ENCODE measurements at regions not wholly inside any gene's neighbourhood (a gene's known extent, or its start where the extent isn't known, plus 50 kb on each side); places are given as distances from the start of the nearest gene placed in this dataset.
"Not testable (repeated sequence)": the region's sequence is repeated elsewhere in the genome, so short reads cannot be mapped to it uniquely, and the experiment has no call there.

- peaks cover 11% of the 10 kb centered on the region for H3K4me1 ChIP-seq (ENCODE audit: insufficient read depth, low read length)
- not testable (repeated sequence) for H3K27me3 ChIP-seq (ENCODE audit: insufficient read depth, low read length); H3K4me3 ChIP-seq (ENCODE audit: low read length); H3K9me3 ChIP-seq (ENCODE audit: low read length); H2AFZ ChIP-seq (ENCODE audit: low read depth, low read length); H3K36me3 ChIP-seq (ENCODE audit: insufficient read depth, low read length)
Observed at GRCh38 chr4:134621715-134622114, 420.1 kb upstream of the PABPC4L start.

DNA sequence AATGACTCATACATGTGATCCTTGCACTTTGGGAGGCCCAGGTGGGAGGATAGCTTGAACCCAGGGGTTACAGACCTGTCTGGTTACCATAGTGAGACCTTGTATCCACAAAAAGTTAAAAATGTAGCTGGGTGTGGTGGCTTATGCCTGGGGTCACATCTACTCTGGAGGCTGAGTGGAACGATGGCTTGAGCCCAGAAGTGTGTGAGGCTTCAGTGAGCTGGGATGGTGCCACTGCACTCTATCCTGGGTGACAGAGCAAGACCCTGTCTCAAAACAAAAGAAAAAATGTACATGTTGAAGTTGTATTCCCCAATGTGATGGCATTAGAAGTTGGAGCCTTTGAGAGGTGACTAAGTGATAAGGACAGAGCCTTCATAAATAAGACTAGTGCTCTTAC, 409.4 kb upstream of the PABPC4L start:
- Histone ChIP-seq H3K4me1 (ENCODE audit: insufficient read depth, low read length) (no peaks in the 10 kb centered on the region), H3K36me3 (ENCODE audit: insufficient read depth, low read length) (no peaks in the 10 kb centered on the region), H2AFZ (ENCODE audit: low read depth, low read length) (no peak overlapping the region), H3K4me3 (ENCODE audit: low read length) (no peak overlapping the region), H3K9me3 (ENCODE audit: low read length) (peaks cover 2% of the 10 kb centered on the region), H3K27me3 (ENCODE audit: insufficient read depth, low read length) (no peaks in the 10 kb centered on the region)

GRCh38 chr4:134610172-134610571, 408.6 kb upstream of the PABPC4L start:
- no peaks in the 10 kb centered on the region for H3K27me3 ChIP-seq (ENCODE audit: insufficient read depth, low read length)
- H3K4me3 ChIP-seq (ENCODE audit: low read length) = no peak overlapping the region
- H3K9me3 ChIP-seq (ENCODE audit: low read length) = peaks cover 2% of the 10 kb centered on the region
- no peaks in the 10 kb centered on the region for H3K4me1 ChIP-seq (ENCODE audit: insufficient read depth, low read length)
- no peak overlapping the region for H2AFZ ChIP-seq (ENCODE audit: low read depth, low read length)
- no peaks in the 10 kb centered on the region for H3K36me3 ChIP-seq (ENCODE audit: insufficient read depth, low read length)

DNA sequence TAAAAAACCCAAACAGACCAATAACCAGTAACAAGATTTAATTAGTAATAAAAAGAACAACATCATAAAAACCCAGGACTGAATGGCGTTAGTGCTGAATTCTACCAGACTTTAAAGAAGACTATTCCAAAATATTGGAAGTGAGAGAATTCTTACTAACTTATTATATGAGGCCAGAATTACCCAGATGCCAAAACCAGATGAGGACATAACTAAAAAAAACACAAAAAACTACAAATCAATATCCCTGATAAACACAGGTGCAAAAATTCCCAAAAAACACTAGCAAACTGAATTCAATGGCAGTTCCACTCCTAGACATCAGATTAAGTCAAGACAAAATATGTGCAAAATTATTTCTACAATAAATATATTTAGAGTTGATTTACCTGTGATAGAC, 400.1 kb upstream of the PABPC4L start:
- Histone ChIP-seq H3K27me3 (ENCODE audit: insufficient read depth, low read length) (no peaks in the 10 kb centered on the region), H3K4me3 (ENCODE audit: low read length) (no peak overlapping the region), H3K9me3 (ENCODE audit: low read length) (no peaks in the 10 kb centered on the region), H2AFZ (ENCODE audit: low read depth, low read length) (no peak overlapping the region), H3K36me3 (ENCODE audit: insufficient read depth, low read length) (no peaks in the 10 kb centered on the region), H3K4me1 (ENCODE audit: insufficient read depth, low read length) (no peaks in the 10 kb centered on the region)

DNA sequence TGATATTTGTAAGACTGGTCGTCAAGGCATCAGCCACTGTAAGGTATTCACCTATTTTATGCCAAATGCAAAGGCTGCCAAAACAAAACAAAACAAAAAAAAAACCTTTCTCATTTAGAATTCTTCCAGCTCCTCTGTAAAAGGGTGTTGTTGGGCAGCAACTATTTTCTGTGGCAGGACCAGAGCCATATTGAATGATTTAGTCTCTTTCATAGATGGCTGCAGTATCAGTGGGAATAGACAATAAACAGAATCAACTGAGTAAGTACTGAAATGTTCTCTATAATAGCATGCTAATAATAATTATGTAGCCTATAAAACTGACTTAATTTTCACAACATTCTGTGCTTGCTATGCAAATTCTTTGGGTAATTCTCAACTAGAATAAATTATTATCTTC, 389.7 kb upstream of the PABPC4L start:
- no peaks in the 10 kb centered on the region for H3K27me3 ChIP-seq (ENCODE audit: insufficient read depth, low read length)
- H3K9me3 ChIP-seq (ENCODE audit: low read length) = no peaks in the 10 kb centered on the region
- no peaks in the 10 kb centered on the region for H3K36me3 ChIP-seq (ENCODE audit: insufficient read depth, low read length)
- no peak overlapping the region for H2AFZ ChIP-seq (ENCODE audit: low read depth, low read length)
- no peak overlapping the region for H3K4me3 ChIP-seq (ENCODE audit: low read length)
- no peaks in the 10 kb centered on the region for H3K4me1 ChIP-seq (ENCODE audit: insufficient read depth, low read length)

DNA sequence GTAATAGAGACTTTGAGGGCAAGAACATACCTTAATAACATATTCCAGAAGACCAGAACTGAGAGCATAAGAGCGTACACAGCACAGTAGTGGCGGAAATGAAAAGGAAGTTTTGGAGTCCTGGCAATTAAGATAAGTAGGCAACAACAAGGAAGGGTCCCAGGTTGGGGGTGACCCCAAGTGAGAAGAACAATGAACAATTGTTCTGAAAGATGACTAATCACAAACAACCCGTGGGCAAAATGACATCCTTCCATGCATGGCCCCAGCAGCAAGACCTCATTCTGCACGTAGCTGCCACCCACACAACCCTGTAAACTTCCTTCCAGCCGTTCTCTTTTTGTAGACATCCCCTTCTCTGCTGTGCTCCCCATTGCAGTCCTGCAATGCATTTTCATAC, 384.4 kb upstream of the PABPC4L start:
- Histone ChIP-seq H2AFZ (ENCODE audit: low read depth, low read length) (no peak overlapping the region), H3K4me1 (ENCODE audit: insufficient read depth, low read length) (no peaks in the 10 kb centered on the region), H3K9me3 (ENCODE audit: low read length) (no peaks in the 10 kb centered on the region), H3K36me3 (ENCODE audit: insufficient read depth, low read length) (no peaks in the 10 kb centered on the region), H3K4me3 (ENCODE audit: low read length) (no peak overlapping the region), H3K27me3 (ENCODE audit: insufficient read depth, low read length) (no peaks in the 10 kb centered on the region)

DNA sequence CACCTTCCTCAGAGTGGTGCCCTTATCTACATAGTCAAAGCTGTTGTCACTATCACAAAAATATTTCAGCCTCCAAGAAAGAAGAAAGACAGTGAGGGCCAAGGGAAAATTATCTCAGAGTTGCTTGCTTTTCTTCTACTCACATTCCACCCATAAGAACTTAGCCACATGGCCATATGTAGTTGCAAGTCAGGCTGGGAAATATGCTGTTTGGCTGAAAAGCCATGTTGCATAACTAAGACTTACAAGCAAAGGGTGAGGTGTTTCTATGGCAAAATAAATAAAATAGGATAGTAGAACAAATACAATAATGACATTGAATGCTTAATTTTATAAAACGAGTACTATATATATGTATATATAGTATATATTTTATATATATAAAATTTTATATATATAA, 365.9 kb upstream of the PABPC4L start:
- Histone ChIP-seq H3K4me1 (ENCODE audit: insufficient read depth, low read length) (no peaks in the 10 kb centered on the region), H3K36me3 (ENCODE audit: insufficient read depth, low read length) (no peaks in the 10 kb centered on the region), H3K9me3 (ENCODE audit: low read length) (no peaks in the 10 kb centered on the region), H2AFZ (ENCODE audit: low read depth, low read length) (no peak overlapping the region), H3K27me3 (ENCODE audit: insufficient read depth, low read length) (no peaks in the 10 kb centered on the region), H3K4me3 (ENCODE audit: low read length) (no peak overlapping the region)

DNA sequence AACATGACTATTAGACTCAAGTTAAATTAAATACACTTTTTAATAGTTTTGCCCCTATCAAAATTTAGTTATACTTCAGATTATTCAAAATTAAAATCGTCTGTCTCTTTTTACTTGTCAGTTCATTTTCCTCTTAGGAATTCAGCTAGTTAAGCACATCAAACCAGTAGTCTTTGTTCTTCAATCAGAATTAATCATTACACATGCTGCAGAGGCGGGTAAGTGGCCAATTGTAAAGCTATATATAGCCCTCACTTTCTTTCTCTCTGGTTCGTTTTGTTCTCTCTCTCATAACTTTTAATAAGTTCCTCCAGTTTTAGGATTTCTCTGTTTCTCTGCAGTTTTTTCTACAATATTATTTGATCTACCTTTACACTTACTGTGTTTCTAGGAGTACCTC, 359.1 kb upstream of the PABPC4L start:
- Histone ChIP-seq H3K9me3 (ENCODE audit: low read length) (no peaks in the 10 kb centered on the region), H3K27me3 (ENCODE audit: insufficient read depth, low read length) (no peaks in the 10 kb centered on the region), H3K4me3 (ENCODE audit: low read length) (no peak overlapping the region), H3K4me1 (ENCODE audit: insufficient read depth, low read length) (no peaks in the 10 kb centered on the region), H2AFZ (ENCODE audit: low read depth, low read length) (no peak overlapping the region), H3K36me3 (ENCODE audit: insufficient read depth, low read length) (no peaks in the 10 kb centered on the region)

- Histone ChIP-seq H3K27me3 (ENCODE audit: insufficient read depth, low read length) (no peaks in the 10 kb centered on the region), H3K4me1 (ENCODE audit: insufficient read depth, low read length) (no peaks in the 10 kb centered on the region), H2AFZ (ENCODE audit: low read depth, low read length) (no peak overlapping the region), H3K4me3 (ENCODE audit: low read length) (no peak overlapping the region), H3K9me3 (ENCODE audit: low read length) (no peaks in the 10 kb centered on the region), H3K36me3 (ENCODE audit: insufficient read depth, low read length) (no peaks in the 10 kb centered on the region)
Observed at GRCh38 chr4:134552063-134552462, 350.5 kb upstream of the PABPC4L start.

DNA sequence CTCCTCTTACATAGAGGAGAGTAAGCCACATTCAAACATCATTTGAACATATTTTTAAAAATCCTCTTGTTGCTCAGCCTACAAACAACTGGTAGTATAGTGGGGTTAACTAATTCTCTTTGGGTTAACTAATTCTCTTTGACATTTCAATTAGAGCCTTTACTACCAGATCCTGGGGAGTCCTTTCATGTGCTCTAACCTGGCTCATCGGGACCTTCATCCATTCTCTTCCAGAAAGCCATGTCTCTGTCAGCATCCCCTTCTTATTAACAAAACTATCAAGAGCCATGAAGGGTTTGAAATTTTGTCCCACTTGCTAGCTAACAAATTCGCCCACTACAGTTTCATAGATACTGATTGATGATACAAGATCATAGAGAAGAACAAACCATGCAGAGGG, 349.8 kb upstream of the PABPC4L start:
- Histone ChIP-seq H3K4me3 (ENCODE audit: low read length) (no peak overlapping the region), H3K27me3 (ENCODE audit: insufficient read depth, low read length) (no peaks in the 10 kb centered on the region), H3K4me1 (ENCODE audit: insufficient read depth, low read length) (no peaks in the 10 kb centered on the region), H3K36me3 (ENCODE audit: insufficient read depth, low read length) (no peaks in the 10 kb centered on the region), H3K9me3 (ENCODE audit: low read length) (no peaks in the 10 kb centered on the region), H2AFZ (ENCODE audit: low read depth, low read length) (no peak overlapping the region)

DNA sequence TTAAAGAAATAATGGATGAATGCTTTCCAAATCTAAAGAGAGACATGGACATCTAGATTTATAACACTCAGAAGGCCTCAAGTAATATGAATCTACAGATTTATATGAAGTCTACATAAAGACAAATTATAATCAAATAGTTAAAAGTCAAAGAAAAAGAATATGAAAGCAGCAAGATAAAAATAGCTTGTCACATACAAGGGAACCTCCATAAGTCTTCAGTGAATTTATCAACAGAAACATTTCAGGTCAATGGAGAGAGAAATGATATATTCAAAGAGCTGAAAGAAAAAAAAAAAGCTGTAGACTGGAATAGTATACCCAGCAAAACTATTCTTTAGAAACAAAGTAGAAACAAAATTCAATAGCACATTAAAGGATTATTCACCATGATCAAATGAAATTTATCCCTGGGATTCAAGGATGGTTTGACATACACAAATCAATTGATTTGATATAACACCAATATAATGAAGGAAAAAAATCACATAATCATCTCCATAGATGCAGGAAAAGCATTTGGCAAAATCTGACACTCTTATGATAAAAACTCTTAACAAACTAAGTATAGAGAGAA, 346.6 kb upstream of the PABPC4L start:
- H3K27me3 ChIP-seq (ENCODE audit: insufficient read depth, low read length) = no peaks in the 10 kb centered on the region
- H3K4me3 ChIP-seq (ENCODE audit: low read length) = no peak overlapping the region
- H3K9me3 ChIP-seq (ENCODE audit: low read length) = no peaks in the 10 kb centered on the region
- H3K4me1 ChIP-seq (ENCODE audit: insufficient read depth, low read length) = no peaks in the 10 kb centered on the region
- H3K36me3 ChIP-seq (ENCODE audit: insufficient read depth, low read length) = no peaks in the 10 kb centered on the region
- no peak overlapping the region for H2AFZ ChIP-seq (ENCODE audit: low read depth, low read length)

- no peaks in the 10 kb centered on the region for H3K27me3 ChIP-seq (ENCODE audit: insufficient read depth, low read length)
- no peaks in the 10 kb centered on the region for H3K9me3 ChIP-seq (ENCODE audit: low read length)
- no peak overlapping the region for H3K4me3 ChIP-seq (ENCODE audit: low read length)
- no peaks in the 10 kb centered on the region for H3K4me1 ChIP-seq (ENCODE audit: insufficient read depth, low read length)
- H2AFZ ChIP-seq (ENCODE audit: low read depth, low read length) = no peak overlapping the region
- no peaks in the 10 kb centered on the region for H3K36me3 ChIP-seq (ENCODE audit: insufficient read depth, low read length)
Observed at GRCh38 chr4:134546279-134546678, 344.7 kb upstream of the PABPC4L start.

DNA sequence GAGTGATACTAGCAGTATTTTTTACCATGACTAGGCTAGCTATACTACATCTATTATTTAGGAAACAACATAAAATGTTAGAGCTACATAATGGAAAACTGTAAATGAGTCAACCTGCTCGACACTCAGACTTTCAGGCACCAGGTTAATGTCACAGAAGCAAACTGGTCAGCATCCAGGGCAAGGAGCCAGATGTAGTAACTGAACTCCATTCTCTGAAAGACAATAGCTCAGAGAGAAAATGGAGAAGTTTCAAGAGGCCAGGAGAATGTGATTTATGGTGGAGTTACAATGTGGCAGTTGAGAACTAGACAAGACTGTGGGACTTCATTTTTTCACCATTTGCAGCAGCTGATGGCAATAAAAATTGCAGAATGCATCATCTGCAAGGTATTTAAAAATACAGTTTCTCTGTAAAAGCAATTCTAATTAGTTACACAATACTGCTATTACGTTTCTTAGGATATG, 342.7 kb upstream of the PABPC4L start:
- Histone ChIP-seq H3K36me3 (ENCODE audit: insufficient read depth, low read length) (no peaks in the 10 kb centered on the region), H2AFZ (ENCODE audit: low read depth, low read length) (no peak overlapping the region), H3K4me3 (ENCODE audit: low read length) (no peak overlapping the region), H3K9me3 (ENCODE audit: low read length) (no peaks in the 10 kb centered on the region), H3K27me3 (ENCODE audit: insufficient read depth, low read length) (no peaks in the 10 kb centered on the region), H3K4me1 (ENCODE audit: insufficient read depth, low read length) (no peaks in the 10 kb centered on the region)

DNA sequence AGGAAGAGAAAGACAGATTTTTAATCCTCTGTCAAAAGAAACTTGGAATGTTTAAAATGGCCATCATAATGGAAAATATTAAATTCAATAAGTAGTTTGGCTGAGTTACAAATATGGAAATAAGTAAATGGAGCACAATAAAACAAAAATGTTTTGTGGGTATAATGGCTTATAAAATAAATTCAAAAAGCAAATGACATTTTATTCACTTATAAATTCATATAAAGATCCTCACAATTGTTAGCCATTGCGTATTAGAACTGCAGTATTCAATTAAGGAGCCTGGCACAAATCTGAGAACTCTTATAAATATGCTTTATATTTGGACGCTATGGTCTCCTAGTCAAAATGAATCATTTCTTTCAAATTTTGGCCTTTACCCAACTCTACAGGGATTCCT, 339.0 kb upstream of the PABPC4L start:
- Histone ChIP-seq H3K9me3 (ENCODE audit: low read length) (no peaks in the 10 kb centered on the region), H3K36me3 (ENCODE audit: insufficient read depth, low read length) (no peaks in the 10 kb centered on the region), H2AFZ (ENCODE audit: low read depth, low read length) (no peak overlapping the region), H3K4me1 (ENCODE audit: insufficient read depth, low read length) (no peaks in the 10 kb centered on the region), H3K27me3 (ENCODE audit: insufficient read depth, low read length) (no peaks in the 10 kb centered on the region), H3K4me3 (ENCODE audit: low read length) (no peak overlapping the region)
